Common myeloid progenitor, CD34-positive (primary cell): ENCODE measurements at regions not wholly inside any gene's neighbourhood (a gene's known extent, or its start where the extent isn't known, plus 50 kb on each side); places are given as distances from the start of the nearest gene placed in this dataset.
"Not testable (repeated sequence)": the region's sequence is repeated elsewhere in the genome, so short reads cannot be mapped to it uniquely, and the experiment has no call there.

ENCODE experiments used
- CTCF ChIA-PET: fragments of 350-600 bp; sonication (Branson Sonifier 250); formaldehyde crosslinking; loops from one replicate; lab custom pipeline; 2021; ENCODE audit warnings: antibody characterized with exemption; lab: Charles Lee
- POLR2A ChIA-PET: fragments of 350-600 bp; sonication (Branson Sonifier 250); formaldehyde crosslinking; loops from one replicate; lab custom pipeline; 2021; ENCODE audit warnings: antibody characterized with exemption; lab: Charles Lee
- DNase-seq, 3 donors: peaks; one replicate each; pipeline versions ENCODE4 v3.0.0 to v3.0.0-alpha.2; 2013
- H3K27ac ChIP-seq, 2 experiments: 1 replicate in 1 of 2; 2 replicates in 1 of 2; pipeline ENCODE4 v1.7.0; 2013; ENCODE audit warnings: inconsistent platforms in 2 of 2, low read length in 2 of 2, mild to moderate bottlenecking in 2 of 2, low read depth in 1 of 2, moderate library complexity in 1 of 2; ENCODE audit not compliant: severe bottlenecking in 2 of 2, insufficient read depth in 1 of 2, poor library complexity in 1 of 2
- H3K27me3 ChIP-seq, 5 experiments: replicated peaks in 2 of 5; 1 replicate in 3 of 5; 2 replicates in 2 of 5; pipeline versions ENCODE4 v1.6.1 to v1.7.0; 2013; ENCODE audit warnings: low read length in 4 of 5, mild to moderate bottlenecking in 2 of 5, moderate library complexity in 2 of 5, inconsistent platforms in 1 of 5; ENCODE audit not compliant: insufficient read depth in 5 of 5, control insufficient read depth in 4 of 5
- H3K36me3 ChIP-seq, 4 experiments: 1 replicate in 2 of 4; 2 replicates in 2 of 4; pipeline versions ENCODE4 v1.6.1 to v1.7.0; 2013; ENCODE audit warnings: low read length in 3 of 4, control low read depth in 1 of 4, mild to moderate bottlenecking in 1 of 4; ENCODE audit not compliant: control insufficient read depth in 4 of 4, insufficient read depth in 4 of 4
- H3K4me1 ChIP-seq, 4 experiments: 1 replicate in 3 of 4; 2 replicates in 1 of 4; pipeline versions ENCODE4 v1.6.1 to v1.7.1; 2013; ENCODE audit warnings: low read length in 3 of 4, mild to moderate bottlenecking in 3 of 4, control low read depth in 1 of 4, inconsistent platforms in 1 of 4, moderate library complexity in 1 of 4; ENCODE audit not compliant: control insufficient read depth in 4 of 4, insufficient read depth in 4 of 4; ENCODE audit errors: control extremely low read depth in 1 of 4
- H3K4me3 ChIP-seq, 7 experiments: 1 replicate in 4 of 7; 2 replicates in 3 of 7; pipeline versions ENCODE4 v1.5.1 to v1.7.0; 2013; ENCODE audit warnings: mild to moderate bottlenecking in 7 of 7, low read length in 6 of 7, moderate library complexity in 6 of 7, inconsistent platforms in 2 of 7, low read depth in 2 of 7, control low read depth in 1 of 7; ENCODE audit not compliant: insufficient read depth in 4 of 7, control insufficient read depth in 1 of 7; ENCODE audit errors: extremely low read depth in 1 of 7
- H3K9me3 ChIP-seq, 5 experiments: 1 replicate in 4 of 5; 2 replicates in 1 of 5; pipeline versions ENCODE4 v1.6.1 to v1.7.1; 2013; ENCODE audit warnings: low read length in 4 of 5, mild to moderate bottlenecking in 2 of 5, inconsistent platforms in 1 of 5, low read depth in 1 of 5, moderate library complexity in 1 of 5; ENCODE audit not compliant: control insufficient read depth in 4 of 5, insufficient read depth in 2 of 5; ENCODE audit errors: control extremely low read depth in 1 of 5
- WGBS: methylation state at CpG from one replicate; pipeline ENCODE4 v1.1.5; 2013; ENCODE audit not compliant: insufficient coverage; 5-methylcytosine and 5-hydroxymethylcytosine counted together

DNA sequence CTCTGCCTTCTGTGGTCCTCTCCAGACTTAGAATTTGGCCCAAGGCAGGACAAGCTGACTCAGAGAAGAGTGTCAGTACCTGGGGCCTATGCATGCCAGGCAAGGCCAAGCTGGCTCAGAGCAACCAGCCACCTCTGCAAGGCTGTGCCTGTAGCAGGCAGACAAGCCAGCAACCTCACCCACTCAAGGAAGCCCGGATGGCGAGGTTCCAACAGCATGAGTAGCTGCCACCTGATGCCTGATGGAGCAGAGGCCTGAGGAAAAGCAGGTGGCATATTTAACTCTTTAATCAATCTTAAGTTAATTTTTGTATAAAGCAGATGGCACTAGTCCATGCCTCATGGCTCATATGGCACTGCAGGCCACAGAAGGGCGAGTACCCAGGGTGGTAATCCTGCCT, 3595.8 kb upstream of the OR11H1 start:
- H3K9me3 ChIP-seq, POLR2A ChIA-PET, CTCF ChIA-PET: not testable (repeated sequence)

DNA sequence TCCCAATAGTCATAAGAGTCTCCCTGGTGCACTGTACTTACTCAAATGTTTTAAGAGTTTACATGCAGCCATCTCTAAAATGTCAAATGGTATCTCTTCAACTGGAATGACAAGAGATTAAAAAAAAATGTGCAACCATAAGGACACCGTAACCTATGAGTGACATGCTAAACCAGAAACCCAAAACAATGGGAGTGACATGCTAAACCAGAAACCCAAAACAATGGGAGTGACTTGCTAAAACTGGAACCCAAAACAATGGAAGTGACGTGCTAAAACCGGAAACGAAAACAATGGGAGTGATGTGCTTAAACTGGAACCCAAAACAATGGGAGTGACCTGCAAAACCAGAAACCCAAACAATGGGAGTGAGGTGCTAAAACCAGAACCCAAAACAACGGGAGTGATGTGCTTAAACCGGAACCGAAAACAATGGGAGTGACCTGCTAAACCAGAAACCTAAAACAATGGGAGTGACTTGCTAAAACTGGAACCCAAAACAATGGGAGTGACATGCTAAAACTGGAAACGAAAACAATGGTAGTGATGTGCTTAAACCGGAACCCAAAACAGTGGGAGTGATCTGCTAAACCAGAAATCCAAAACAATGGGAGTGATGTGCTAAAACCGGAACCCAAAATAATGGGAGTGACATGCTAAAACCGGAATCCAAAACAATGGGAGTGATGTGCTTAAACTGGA, 3559.9 kb upstream of the OR11H1 start:
- WGBS, result 88% methylated on average over 3 of the region's 11 CpGs

More for the DNA sequence above, 3595.8 kb upstream of the OR11H1 start:
- H3K27me3 ChIP-seq, H3K4me1 ChIP-seq, H3K4me3 ChIP-seq, DNase-seq, H3K36me3 ChIP-seq, H3K27ac ChIP-seq: not testable (repeated sequence)
- no CpG with 5 or more reads among the region's 3 CpGs for WGBS

DNA sequence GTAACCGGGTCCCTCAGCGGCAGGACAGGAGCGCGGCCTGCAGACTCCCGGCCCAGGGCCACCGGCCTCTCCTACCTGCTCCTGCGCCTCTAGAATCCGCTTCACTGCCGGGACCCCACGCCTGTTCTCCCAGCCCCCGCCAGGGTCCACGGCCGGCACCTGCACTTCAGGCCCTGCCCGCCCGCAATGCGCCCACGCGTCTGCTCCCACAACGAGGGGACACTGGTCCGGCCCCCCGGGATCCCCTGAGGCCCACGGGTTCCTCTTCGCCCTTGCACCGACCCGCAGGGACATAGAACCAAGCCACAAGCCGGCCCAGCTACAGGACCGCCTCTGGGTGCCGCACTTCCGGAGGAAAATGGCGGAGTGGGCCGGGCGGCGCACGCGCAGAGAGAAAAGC, 3554.1 kb upstream of the OR11H1 start:
- DNase-seq, CTCF ChIA-PET, H3K36me3 ChIP-seq, H3K4me1 ChIP-seq, H3K27me3 ChIP-seq, H3K9me3 ChIP-seq, POLR2A ChIA-PET, H3K27ac ChIP-seq: not testable (repeated sequence)
- peak overlapping the region in 1 of 7 experiments; percentile 50 for H3K4me3 ChIP-seq
- 68% methylated on average over 30 of the region's 35 CpGs for WGBS

More for the DNA sequence above, 3559.9 kb upstream of the OR11H1 start:
- H3K9me3 ChIP-seq, H3K4me1 ChIP-seq, CTCF ChIA-PET, POLR2A ChIA-PET, DNase-seq, H3K4me3 ChIP-seq, H3K27ac ChIP-seq, H3K36me3 ChIP-seq, H3K27me3 ChIP-seq: not testable (repeated sequence)
